ENCODE measurements at regions not wholly inside any gene's neighbourhood (a gene's known extent, or its start where the extent isn't known, plus 50 kb on each side); places are given as distances from the start of the nearest gene placed in this dataset.

GRCh38 chr12:111171345-111171744, 197.6 kb downstream of the PHETA1 start:
- Histone ChIP-seq H3K36me3 (no peaks in the 10 kb centered on the region), H3K4me1 (no peaks in the 10 kb centered on the region), H3K27ac (no peak overlapping the region), H3K9me3 (no peaks in the 10 kb centered on the region), H3K27me3 (peaks cover 6% of the 10 kb centered on the region), H3K4me3 (no peak overlapping the region)
- TF ChIP-seq EP300 (IDR thresholded peaks at IDR 0.05; ENCODE audit: low read depth) (no peak), POLR2AphosphoS5 (IDR thresholded peaks at IDR 0.05) (no peak), CTCF (IDR thresholded peaks at IDR 0.05) (no peak), POLR2A (IDR thresholded peaks at IDR 0.05) (no peak)
- in situ Hi-C loops (cut with MboI; ENCODE audit: low pct_ligation_motif_present in 1 of 4, low pct_unique_long_range_greater_than_20kb in 1 of 4, low sequenced_read_pairs in 3 of 4): no loop called here
- DNase-seq: no peak
- intact Hi-C loops (cut with DNase I; ENCODE audit: low total_unique reads): no loop called here
- 80 to 100% methylated on average over 1 to 8 of the region's 9 CpGs for WGBS, 2 donors (ENCODE audit: low coverage in 1 of 2)

GRCh38 chr12:111170543-111170942, 198.4 kb downstream of the PHETA1 start:
- no peak for DNase-seq
- WGBS, 2 donors (ENCODE audit: low coverage in 1 of 2): 44 to 53% methylated on average over 7 to 8 of the region's 8 CpGs
- TF ChIP-seq POLR2AphosphoS5 (IDR thresholded peaks at IDR 0.05) (no peak), EP300 (IDR thresholded peaks at IDR 0.05; ENCODE audit: low read depth) (no peak), CTCF (IDR thresholded peaks at IDR 0.05) (no peak), POLR2A (IDR thresholded peaks at IDR 0.05) (no peak)

GRCh38 chr12:111169456-111169855, 199.4 kb downstream of the PHETA1 start:
- Histone ChIP-seq H3K27me3 (no peaks in the 10 kb centered on the region), H3K36me3 (no peaks in the 10 kb centered on the region), H3K4me1 (no peaks in the 10 kb centered on the region), H3K27ac (no peak overlapping the region), H3K9me3 (no peaks in the 10 kb centered on the region), H3K4me3 (no peak overlapping the region)
- WGBS, 2 donors (ENCODE audit: low coverage in 1 of 2): 75 to 80% methylated on average over 6 to 13 of the region's 13 CpGs
- in situ Hi-C loops (cut with MboI; ENCODE audit: low pct_ligation_motif_present in 1 of 4, low pct_unique_long_range_greater_than_20kb in 1 of 4, low sequenced_read_pairs in 3 of 4): no loop called here
- intact Hi-C loops (cut with DNase I; ENCODE audit: low total_unique reads): no loop called here
- no peak for DNase-seq
- TF ChIP-seq POLR2AphosphoS5 (IDR thresholded peaks at IDR 0.05): no peak
- TF ChIP-seq POLR2A (IDR thresholded peaks at IDR 0.05): no peak
- no peak for TF ChIP-seq CTCF (IDR thresholded peaks at IDR 0.05)

More at GRCh38 chr12:111170543-111170942, 198.4 kb downstream of the PHETA1 start:
- intact Hi-C loops (cut with DNase I; ENCODE audit: low total_unique reads) (no loop called here), in situ Hi-C loops (cut with MboI; ENCODE audit: low pct_ligation_motif_present in 1 of 4, low pct_unique_long_range_greater_than_20kb in 1 of 4, low sequenced_read_pairs in 3 of 4) (no loop called here)
- Histone ChIP-seq H3K4me1 (no peaks in the 10 kb centered on the region), H3K27me3 (peaks cover 2% of the 10 kb centered on the region), H3K4me3 (no peak overlapping the region), H3K9me3 (no peaks in the 10 kb centered on the region), H3K27ac (no peak overlapping the region), H3K36me3 (no peaks in the 10 kb centered on the region)

- Histone ChIP-seq H3K4me3 (no peak overlapping the region), H3K4me1 (no peaks in the 10 kb centered on the region), H3K27ac (no peak overlapping the region), H3K9me3 (no peaks in the 10 kb centered on the region), H3K27me3 (no peaks in the 10 kb centered on the region), H3K36me3 (no peaks in the 10 kb centered on the region)
- DNase-seq: no peak
- in situ Hi-C loops (cut with MboI; ENCODE audit: low pct_ligation_motif_present in 1 of 4, low pct_unique_long_range_greater_than_20kb in 1 of 4, low sequenced_read_pairs in 3 of 4): no loop called here
- TF ChIP-seq POLR2A (IDR thresholded peaks at IDR 0.05) (no peak), POLR2AphosphoS5 (IDR thresholded peaks at IDR 0.05) (no peak), CTCF (IDR thresholded peaks at IDR 0.05) (no peak), EP300 (IDR thresholded peaks at IDR 0.05; ENCODE audit: low read depth) (no peak)
- intact Hi-C loops (cut with DNase I; ENCODE audit: low total_unique reads): no loop called here
- 83% methylated on average over 6 of the region's 8 CpGs; no CpG with 5 or more reads in 1 of the 2 donors for WGBS, 2 donors (ENCODE audit: low coverage in 1 of 2)
These were observed 199.9 kb downstream of the PHETA1 start for GRCh38 chr12:111169032-111169431.

All from transverse colon (tissue), 4 donors.